WERI-Rb-1 (cell line): ENCODE measurements at regions not wholly inside any gene's neighbourhood (a gene's known extent, or its start where the extent isn't known, plus 50 kb on each side); places are given as distances from the start of the nearest gene placed in this dataset.

ENCODE experiments used
- DNase-seq: peaks from one replicate; pipeline ENCODE4 v3.0.0-alpha.2; 2020
- H3K27ac ChIP-seq: fragments of 250-450 bp; sonication (Bioruptor Pico); 2 replicates; pipeline ENCODE4 v1.5.1; 2020; ENCODE audit warnings: mild to moderate bottlenecking, moderate library complexity
- H3K27me3 ChIP-seq: fragments of 250-450 bp; sonication (Bioruptor Pico); 2 replicates; pipeline ENCODE4 v1.5.1; 2021; ENCODE audit warnings: mild to moderate bottlenecking, low read depth, moderate library complexity; ENCODE audit not compliant: insufficient read depth, severe bottlenecking
- H3K36me3 ChIP-seq: fragments of 250-450 bp; sonication (Bioruptor Pico); 2 replicates; pipeline ENCODE4 v1.5.1; 2020; ENCODE audit warnings: mild to moderate bottlenecking, moderate library complexity
- H3K4me3 ChIP-seq: 2 replicates; pipeline ENCODE4 v1.5.1; 2011; ENCODE audit warnings: low read depth, mild to moderate bottlenecking, control low read depth, low read length
- H3K9me3 ChIP-seq: fragments of 250-450 bp; sonication (Bioruptor Pico); 2 replicates; pipeline ENCODE4 v1.5.1; 2021; ENCODE audit warnings: mild to moderate bottlenecking, moderate library complexity; ENCODE audit not compliant: severe bottlenecking
- CTCF ChIP-seq: IDR thresholded peaks from 2 replicates; pipeline ENCODE4 v1.5.1; 2011; ENCODE audit warnings: low read depth, mild to moderate bottlenecking, control low read depth, inconsistent platforms, low read length

- no peak for TF ChIP-seq CTCF
- H3K9me3 ChIP-seq: peaks cover 2% of the 10 kb centered on the region
- peaks cover 25% of the 10 kb centered on the region for H3K27me3 ChIP-seq
- DNase-seq: no peak
- no peak overlapping the region for H3K4me3 ChIP-seq
- no peaks in the 10 kb centered on the region for H3K36me3 ChIP-seq
- H3K27ac ChIP-seq: no peak overlapping the region
These were observed 114.9 kb upstream of the PRLR start for GRCh38 chr5:35345222-35345621.

GRCh38 chr5:35342664-35343063 lies 112.4 kb upstream of the PRLR start:
- Histone ChIP-seq H3K27ac (no peak overlapping the region), H3K9me3 (no peaks in the 10 kb centered on the region), H3K36me3 (no peaks in the 10 kb centered on the region), H3K27me3 (peaks cover 36% of the 10 kb centered on the region), H3K4me3 (no peak overlapping the region)
- no peak for DNase-seq
- no peak for TF ChIP-seq CTCF

- no peak overlapping the region for H3K4me3 ChIP-seq
- TF ChIP-seq CTCF: no peak
- peaks cover 39% of the 10 kb centered on the region for H3K27me3 ChIP-seq
These were observed 110.9 kb upstream of the PRLR start for GRCh38 chr5:35341189-35341588.

GRCh38 chr5:35339616-35340100 lies 109.4 kb upstream of the PRLR start:
- Histone ChIP-seq H3K36me3 (no peaks in the 10 kb centered on the region), H3K27ac (no peak overlapping the region), H3K27me3 (peaks cover 49% of the 10 kb centered on the region), H3K9me3 (no peaks in the 10 kb centered on the region), H3K4me3 (no peak overlapping the region)
- TF ChIP-seq CTCF: no peak
- no peak for DNase-seq

More at GRCh38 chr5:35341189-35341588, 110.9 kb upstream of the PRLR start:
- DNase-seq: no peak
- Histone ChIP-seq H3K27ac (no peak overlapping the region), H3K9me3 (no peaks in the 10 kb centered on the region), H3K36me3 (no peaks in the 10 kb centered on the region)

- DNase-seq: no peak
- H3K27ac ChIP-seq: no peak overlapping the region
- H3K27me3 ChIP-seq: peaks cover 50% of the 10 kb centered on the region
- H3K36me3 ChIP-seq: no peaks in the 10 kb centered on the region
- no peak overlapping the region for H3K4me3 ChIP-seq
- H3K9me3 ChIP-seq: no peaks in the 10 kb centered on the region
- no peak for TF ChIP-seq CTCF
These were observed 108.7 kb upstream of the PRLR start for GRCh38 chr5:35339006-35339405.

GRCh38 chr5:35338157-35338453 lies 107.8 kb upstream of the PRLR start:
- Histone ChIP-seq H3K9me3 (no peaks in the 10 kb centered on the region), H3K4me3 (no peak overlapping the region), H3K27me3 (peaks cover 55% of the 10 kb centered on the region), H3K27ac (no peak overlapping the region), H3K36me3 (no peaks in the 10 kb centered on the region)
- TF ChIP-seq CTCF: no peak
- no peak for DNase-seq
